ENCODE measurements at regions not wholly inside any gene's neighbourhood (a gene's known extent, or its start where the extent isn't known, plus 50 kb on each side); places are given as distances from the start of the nearest gene placed in this dataset.

- H3K36me3 ChIP-seq, result no peaks in the 10 kb centered on the region
- no peaks in the 10 kb centered on the region for H3K9me3 ChIP-seq
- TF ChIP-seq CTCF (IDR thresholded peaks at IDR 0.05), result peak; percentile 58 to 71 (median 67)
- H3K4me1 ChIP-seq, result no peaks in the 10 kb centered on the region
- DNase-seq, result peak in 1 of 6 donors; percentile 40
- H3K27ac ChIP-seq, result no peak overlapping the region
- WGBS, 2 donors, result 63 to 67% methylated on average over 8 of the region's 8 CpGs
- intact Hi-C loops (cut with DNase I), result loop anchor here in 2 of 3 donors (10.0 kb wide), 2 partner anchors 184 to 254 kb away; no protein-coding TSS in a partner anchor
- no peak for FAIRE-seq
- no peaks in the 10 kb centered on the region for H3K27me3 ChIP-seq
- H3K4me3 ChIP-seq, result no peak overlapping the region
- ATAC-seq, result peak; percentile 67 to 80 (median 76)
These were observed 345.1 kb downstream of the DYSF start for GRCh38 chr2:71798266-71799012.

- H3K4me1 ChIP-seq, result no peaks in the 10 kb centered on the region
- FAIRE-seq, result no peak
- intact Hi-C loops (cut with DNase I), result loop anchor here in 2 of 3 donors (10.0 kb wide), 2 partner anchors 182 to 252 kb away; no protein-coding TSS in a partner anchor
- DNase-seq, result no peak
- no peaks in the 10 kb centered on the region for H3K36me3 ChIP-seq
- WGBS, 2 donors, result 91 to 92% methylated on average over 7 of the region's 7 CpGs
- H3K27ac ChIP-seq, result no peak overlapping the region
- TF ChIP-seq CTCF (IDR thresholded peaks at IDR 0.05), result no peak
- H3K4me3 ChIP-seq, result no peak overlapping the region
- ATAC-seq, result no peak
- no peaks in the 10 kb centered on the region for H3K27me3 ChIP-seq
- H3K9me3 ChIP-seq, result no peaks in the 10 kb centered on the region
These were observed 343.9 kb downstream of the DYSF start for GRCh38 chr2:71797035-71797810.

- Histone ChIP-seq H3K27me3 (no peaks in the 10 kb centered on the region), H3K4me3 (no peak overlapping the region), H3K4me1 (no peaks in the 10 kb centered on the region), H3K27ac (no peak overlapping the region), H3K9me3 (no peaks in the 10 kb centered on the region), H3K36me3 (no peaks in the 10 kb centered on the region)
- ATAC-seq (no peak), FAIRE-seq (no peak), DNase-seq (no peak)
- WGBS, 2 donors, result 80% methylated on average over 9 of the region's 9 CpGs
- no peak for TF ChIP-seq CTCF (IDR thresholded peaks at IDR 0.05)
- intact Hi-C loops (cut with DNase I), result loop anchor here in 2 of 3 donors (10.0 kb wide), 2 partner anchors 181 to 251 kb away; no protein-coding TSS in a partner anchor
These were observed 342.8 kb downstream of the DYSF start for GRCh38 chr2:71796174-71796593.

DNA sequence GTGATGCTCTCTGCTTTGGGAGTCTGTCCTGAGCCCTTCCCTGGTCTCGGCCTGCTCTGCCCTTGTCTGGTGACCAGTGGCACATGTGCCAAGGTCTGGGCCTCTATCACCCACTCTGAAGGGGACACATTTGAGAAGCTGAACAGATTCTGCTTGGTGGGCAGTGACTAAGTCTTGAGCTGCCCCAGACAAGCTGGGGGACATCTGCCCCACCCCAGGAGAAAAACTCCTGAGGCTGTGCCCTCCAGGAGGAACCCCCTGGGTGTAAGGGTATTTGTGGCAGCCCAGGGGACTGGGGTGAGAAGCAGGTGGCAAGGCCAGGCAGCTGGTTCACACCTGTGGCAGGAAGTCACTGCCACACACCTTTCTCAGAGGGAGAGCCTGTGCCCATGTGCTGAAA is 342.1 kb downstream of the DYSF start:
- FAIRE-seq (no peak), ATAC-seq (no peak), DNase-seq (no peak)
- intact Hi-C loops (cut with DNase I), result loop anchor here in 2 of 3 donors (10.0 kb wide), 2 partner anchors 181 to 251 kb away; no protein-coding TSS in a partner anchor
- H3K27me3 ChIP-seq, result no peaks in the 10 kb centered on the region
- H3K27ac ChIP-seq, result no peak overlapping the region
- TF ChIP-seq CTCF (IDR thresholded peaks at IDR 0.05), result no peak
- H3K4me3 ChIP-seq, result no peak overlapping the region
- 79 to 100% methylated on average over 1 of the region's 1 CpG for WGBS, 2 donors
- H3K4me1 ChIP-seq, result no peaks in the 10 kb centered on the region
- no peaks in the 10 kb centered on the region for H3K36me3 ChIP-seq
- no peaks in the 10 kb centered on the region for H3K9me3 ChIP-seq
